ENCODE measurements at regions not wholly inside any gene's neighbourhood (a gene's known extent, or its start where the extent isn't known, plus 50 kb on each side); places are given as distances from the start of the nearest gene placed in this dataset.

DNA sequence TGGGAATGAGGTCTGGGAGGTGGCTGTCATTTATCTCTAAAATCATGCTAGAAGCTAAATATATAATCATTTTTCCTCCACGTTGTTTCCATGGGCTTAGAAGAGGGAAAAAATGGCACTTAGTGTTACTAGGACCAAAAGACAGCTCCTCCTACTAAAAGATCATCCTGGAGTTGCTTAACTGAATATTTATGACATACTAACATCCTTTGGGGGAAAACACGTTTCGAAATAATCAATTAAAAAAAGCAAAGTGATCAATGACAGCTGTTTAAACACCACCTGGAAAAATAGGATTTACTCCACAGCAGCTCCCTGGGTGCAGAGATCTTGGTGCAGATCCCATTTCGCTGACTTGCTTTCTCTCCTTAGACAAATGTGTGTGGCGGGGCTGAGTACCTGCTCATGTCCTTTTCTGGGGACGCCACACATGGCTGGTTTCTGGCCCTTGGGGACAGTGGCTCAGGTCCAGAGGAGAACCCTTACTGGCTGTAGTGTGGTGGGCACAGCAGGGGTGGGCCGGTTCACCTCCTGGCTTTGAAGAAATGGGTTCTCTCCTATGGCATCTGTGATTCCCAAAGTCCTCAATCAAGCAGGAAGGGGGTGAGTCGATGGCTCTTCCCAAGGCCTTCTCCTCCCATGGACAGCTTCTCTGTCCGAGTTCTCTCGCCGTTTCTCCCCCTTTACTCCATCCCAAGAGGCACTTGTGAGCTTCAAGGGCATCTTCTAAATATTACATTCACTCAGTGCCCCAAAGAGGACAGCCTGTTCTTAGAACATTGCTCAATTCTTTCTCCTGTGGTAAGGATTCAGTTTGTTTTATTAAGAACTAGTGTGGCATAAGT lies 156.4 kb upstream of the KLF14 start:
- no peak for TF ChIP-seq TAF1 (IDR thresholded peaks at IDR 0.05; ENCODE audit: borderline replicate concordance, low read depth, low read length)
- TF ChIP-seq POLR2A (IDR thresholded peaks at IDR 0.05; ENCODE audit: low read depth, low read length) = no peak
- no peak; the same call in 1 of the 2 replicates for TF ChIP-seq POLR2AphosphoS5 (IDR thresholded peaks at IDR 0.05; ENCODE audit: low read depth, low read length)

All from GM12892 (cell line).